Fibroblast of upper back skin (primary cell): ENCODE measurements at regions not wholly inside any gene's neighbourhood (a gene's known extent, or its start where the extent isn't known, plus 50 kb on each side); places are given as distances from the start of the nearest gene placed in this dataset.

Experiments used
- DNase-seq: peaks from one replicate; pipeline ENCODE4 v3.0.0-alpha.2; 2013

DNA sequence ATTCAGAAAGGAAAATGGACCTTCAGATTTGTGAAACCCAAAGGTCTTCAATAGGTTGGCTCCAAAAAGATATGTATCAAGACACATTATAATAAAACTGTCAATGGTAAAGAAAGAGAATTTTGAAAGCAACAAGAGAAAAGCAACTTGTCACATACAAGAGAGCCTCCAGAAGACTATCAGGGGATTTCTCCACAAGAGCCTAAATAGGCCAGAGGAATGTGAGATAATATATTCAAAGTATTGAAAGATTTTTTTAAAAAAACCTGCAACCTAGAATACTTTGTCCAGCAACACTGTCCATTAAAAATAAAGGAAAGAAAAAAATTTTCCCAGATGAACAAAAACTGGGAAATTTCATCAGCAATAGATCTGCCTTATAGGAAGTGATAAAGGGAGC lies 869.6 kb upstream of the ADGRL2 start:
- no peak for DNase-seq

DNA sequence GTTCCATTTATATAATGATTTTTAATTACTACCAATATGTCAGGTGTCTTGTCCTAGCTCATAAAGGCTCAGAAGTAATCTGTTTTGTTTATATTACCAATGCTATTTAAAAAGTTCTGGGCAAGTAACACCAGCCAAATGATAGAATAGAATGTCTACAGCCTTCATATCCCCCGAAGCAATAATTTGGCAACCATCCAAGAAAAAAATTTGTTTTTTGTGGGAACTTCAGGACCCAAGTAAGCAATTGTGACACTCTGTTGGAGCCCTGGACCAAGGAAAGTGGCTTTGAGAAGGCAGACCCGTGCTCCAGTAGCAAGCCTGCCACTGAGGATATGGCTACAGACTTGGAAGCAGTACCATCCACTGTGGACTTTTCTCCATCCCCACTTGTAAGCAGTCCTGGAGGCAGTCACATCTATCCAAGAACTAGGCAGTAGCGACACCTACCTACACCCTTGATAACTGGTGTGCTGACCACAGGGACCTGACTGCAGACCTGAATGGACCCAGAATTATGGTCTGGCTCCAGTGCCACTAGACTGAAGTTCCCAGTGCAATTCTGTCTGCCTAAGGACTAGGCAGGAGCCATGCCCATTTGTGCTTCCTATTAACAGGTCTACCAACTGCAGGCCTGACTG lies 870.7 kb upstream of the ADGRL2 start:
- no peak for DNase-seq

GRCh38 chr1:80926531-80926930 lies 874.2 kb upstream of the ADGRL2 start:
- DNase-seq: peak; percentile 3

- no peak for DNase-seq
These were observed 875.5 kb upstream of the ADGRL2 start for GRCh38 chr1:80925130-80925805.

- DNase-seq: no peak
These were observed 876.4 kb upstream of the ADGRL2 start for GRCh38 chr1:80924290-80924689.

GRCh38 chr1:80922906-80923305 lies 877.8 kb upstream of the ADGRL2 start:
- no peak for DNase-seq

DNA sequence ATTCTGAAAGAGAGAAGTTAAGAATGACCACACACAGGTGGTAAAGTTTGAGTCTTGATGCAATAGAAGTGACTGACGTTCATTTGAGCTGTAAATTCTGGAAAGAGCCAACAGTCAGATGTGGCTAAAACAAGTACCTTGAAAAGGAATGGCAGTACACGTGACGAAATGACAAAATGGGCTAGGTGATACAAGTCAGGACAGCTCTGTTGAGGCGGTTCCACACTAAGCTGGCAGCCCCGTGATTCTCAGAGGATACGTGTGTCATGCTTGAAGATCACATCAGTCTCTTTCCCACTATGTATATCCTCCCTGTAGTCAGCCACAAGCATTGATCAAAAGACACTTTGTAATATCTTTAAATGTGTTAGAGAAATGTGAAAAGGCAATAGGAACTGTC lies 881.3 kb upstream of the ADGRL2 start:
- DNase-seq: no peak

- no peak for DNase-seq
These were observed 882.4 kb upstream of the ADGRL2 start for GRCh38 chr1:80918380-80918779.

DNA sequence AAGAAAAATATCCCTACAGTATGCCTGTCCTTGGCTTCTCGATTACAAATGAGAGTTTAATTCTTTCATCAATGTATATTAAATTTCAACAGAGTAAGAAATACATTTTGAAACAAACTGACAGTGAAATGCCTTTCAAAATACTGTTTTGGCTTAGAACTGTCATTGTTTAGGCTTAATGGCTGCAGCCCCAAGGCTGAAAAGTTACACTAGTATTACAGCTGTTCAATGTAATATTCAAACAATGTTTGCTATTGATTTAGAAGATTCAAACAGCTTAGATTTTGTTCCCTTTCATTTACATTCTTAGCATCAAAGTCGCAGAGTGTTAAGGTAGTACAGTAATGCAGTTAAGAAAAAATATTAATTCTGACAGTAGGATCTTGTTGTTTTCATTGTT lies 882.9 kb upstream of the ADGRL2 start:
- no peak for DNase-seq

DNA sequence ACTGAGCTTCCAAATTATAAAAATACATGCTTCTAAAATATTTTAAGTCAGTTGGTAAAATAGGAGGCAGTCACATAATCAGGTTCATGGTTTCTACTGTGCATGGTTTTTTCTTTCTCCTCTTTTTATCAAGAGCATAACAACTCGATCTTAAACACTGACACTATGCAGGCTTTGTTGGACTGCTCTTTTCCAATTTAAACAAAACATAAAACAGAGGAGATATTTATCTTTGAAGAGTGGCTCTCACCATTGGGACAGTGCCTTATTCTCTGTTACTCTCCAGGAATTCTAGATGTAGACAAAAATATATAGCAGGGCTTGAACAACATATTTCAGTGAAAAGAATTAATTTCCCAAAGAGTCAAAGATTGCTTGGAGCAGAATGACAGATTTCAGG lies 883.5 kb upstream of the ADGRL2 start:
- no peak for DNase-seq

GRCh38 chr1:80915491-80915890 lies 885.2 kb upstream of the ADGRL2 start:
- no peak for DNase-seq

GRCh38 chr1:80910426-80910825 lies 890.3 kb upstream of the ADGRL2 start:
- no peak for DNase-seq

DNA sequence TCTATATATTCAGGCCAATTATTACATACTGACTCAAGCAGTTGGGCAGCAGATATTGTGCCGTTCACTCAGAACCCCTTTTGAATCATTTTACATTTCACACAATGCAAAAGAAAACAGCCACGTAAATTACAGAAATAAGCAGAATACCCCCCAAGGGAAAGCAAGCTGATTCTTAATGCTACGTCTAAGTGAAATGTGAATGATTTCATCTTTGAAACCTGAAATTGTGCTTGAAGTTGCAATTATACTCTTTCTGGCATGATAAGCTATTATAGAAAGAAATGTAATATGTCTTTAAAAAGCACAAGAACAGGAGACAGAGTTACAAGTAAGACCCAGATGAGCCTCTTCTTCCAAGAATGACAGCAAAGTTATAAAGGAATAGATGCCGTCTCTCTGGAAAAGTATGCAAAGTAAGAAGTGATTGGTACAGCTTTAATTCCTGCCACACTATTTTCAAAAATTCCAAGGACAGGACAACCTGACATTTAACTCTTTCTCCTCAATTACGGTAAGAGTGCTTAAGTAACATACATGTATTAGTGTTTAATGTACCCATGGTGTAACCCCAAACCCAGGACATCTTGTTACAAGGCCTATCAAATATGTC lies 891.5 kb upstream of the ADGRL2 start:
- no peak for DNase-seq

DNA sequence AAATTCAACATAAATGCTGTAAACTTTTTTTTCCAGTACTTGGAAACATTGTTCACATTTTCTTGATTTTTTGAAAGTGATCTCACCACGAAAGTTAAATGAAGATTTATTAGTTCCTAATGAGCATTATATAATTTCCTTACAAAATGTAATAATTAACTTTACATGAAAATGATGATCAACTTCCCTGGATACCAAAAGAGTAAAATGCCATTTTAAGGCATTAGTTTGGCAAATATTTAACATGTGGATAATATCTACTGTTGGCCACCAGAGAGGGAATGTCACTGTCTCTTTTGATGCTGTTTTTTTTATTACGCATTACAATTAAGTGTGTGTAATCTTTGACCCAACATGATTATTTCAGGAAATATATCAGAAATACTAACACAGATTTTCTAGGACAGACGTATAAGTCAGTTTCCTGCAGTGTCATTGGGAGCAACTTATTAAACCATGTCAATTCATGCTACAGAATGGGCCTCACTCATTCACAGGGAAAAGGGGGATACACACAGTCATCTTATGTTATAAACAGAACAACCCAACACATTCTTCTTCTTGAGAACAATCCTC lies 903.9 kb upstream of the ADGRL2 start:
- no peak for DNase-seq

GRCh38 chr1:80894921-80895320 lies 905.8 kb upstream of the ADGRL2 start:
- peak; percentile 30 for DNase-seq

- peak; percentile 73 for DNase-seq
These were observed 907.6 kb upstream of the ADGRL2 start for GRCh38 chr1:80893115-80893514.

DNA sequence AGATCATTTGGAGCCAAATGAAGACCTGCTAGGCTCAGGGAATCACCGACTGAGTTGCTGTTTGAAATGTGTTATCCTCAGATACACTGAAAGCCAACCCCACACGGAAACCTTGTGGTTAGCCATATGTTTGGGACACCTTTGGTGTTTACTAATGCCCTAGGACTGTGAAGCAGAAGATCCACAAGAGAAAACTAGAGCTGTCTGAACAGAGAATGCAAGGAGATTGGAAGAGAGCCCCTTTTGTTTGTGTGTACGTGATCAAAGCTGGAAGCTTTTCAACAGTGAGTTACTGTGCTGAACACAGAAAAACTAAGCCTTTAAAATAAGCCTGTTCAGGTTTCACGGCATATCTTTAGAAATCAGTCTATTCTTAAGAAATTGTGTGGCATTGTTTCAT lies 908.2 kb upstream of the ADGRL2 start:
- peak; percentile 16 for DNase-seq

GRCh38 chr1:80891871-80892270 lies 908.9 kb upstream of the ADGRL2 start:
- no peak for DNase-seq

DNA sequence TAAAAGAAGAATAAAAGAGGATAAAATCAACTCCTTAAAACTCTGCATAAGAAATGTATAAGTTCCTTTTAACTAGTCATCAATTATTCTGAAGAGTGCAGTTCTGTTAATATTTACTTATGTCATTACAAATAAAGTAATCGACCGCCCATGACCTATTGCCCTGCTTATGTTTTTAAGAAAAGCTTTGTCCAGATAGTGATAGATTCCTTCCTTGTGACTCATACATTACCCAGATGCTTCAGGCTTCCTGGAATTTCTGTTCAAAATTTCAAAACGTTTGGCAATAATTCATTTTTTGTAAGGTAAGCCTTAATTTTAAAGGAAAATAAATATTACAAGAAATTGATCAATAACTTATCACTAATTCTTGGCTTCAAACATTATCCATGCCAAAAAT lies 918.2 kb upstream of the ADGRL2 start:
- DNase-seq: peak; percentile 79

DNA sequence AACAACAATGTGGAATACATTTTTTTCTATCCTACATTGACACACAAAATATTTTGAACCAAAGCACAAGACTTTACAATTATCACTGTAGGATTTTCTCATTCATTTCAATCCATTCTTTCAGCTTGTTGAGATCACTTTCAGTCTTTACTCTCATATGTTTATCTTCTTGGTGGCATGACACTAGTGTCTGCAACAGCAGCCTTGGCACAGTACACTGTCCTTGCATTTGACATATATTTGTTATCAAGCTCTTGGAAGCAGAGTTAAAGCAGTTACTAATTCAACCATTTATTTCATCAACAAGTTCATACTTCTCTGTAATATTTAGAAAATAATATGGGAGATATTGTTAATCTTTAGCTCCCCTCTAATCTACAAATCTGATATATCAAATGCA lies 922.4 kb upstream of the ADGRL2 start:
- no peak for DNase-seq

DNA sequence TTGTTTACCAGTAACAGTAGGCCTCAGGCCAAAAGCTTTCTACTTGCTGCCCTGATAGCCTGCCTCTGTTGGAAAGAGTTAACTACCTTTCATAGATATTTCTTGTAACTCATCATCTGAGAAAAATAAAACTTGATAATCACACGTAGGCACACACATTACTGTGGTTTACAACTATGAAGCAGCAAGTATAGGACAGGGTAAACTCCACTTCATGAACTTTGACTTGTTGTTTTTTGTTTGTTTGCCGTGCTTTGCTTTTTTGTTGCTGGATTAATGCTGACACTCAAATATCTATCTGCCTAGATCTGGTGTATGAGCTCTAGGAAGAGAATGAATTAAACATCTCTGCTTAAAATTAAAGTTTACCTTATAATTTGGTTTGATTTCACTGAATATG lies 924.7 kb upstream of the ADGRL2 start:
- no peak for DNase-seq

GRCh38 chr1:80869299-80869698 lies 931.4 kb upstream of the ADGRL2 start:
- no peak for DNase-seq

DNA sequence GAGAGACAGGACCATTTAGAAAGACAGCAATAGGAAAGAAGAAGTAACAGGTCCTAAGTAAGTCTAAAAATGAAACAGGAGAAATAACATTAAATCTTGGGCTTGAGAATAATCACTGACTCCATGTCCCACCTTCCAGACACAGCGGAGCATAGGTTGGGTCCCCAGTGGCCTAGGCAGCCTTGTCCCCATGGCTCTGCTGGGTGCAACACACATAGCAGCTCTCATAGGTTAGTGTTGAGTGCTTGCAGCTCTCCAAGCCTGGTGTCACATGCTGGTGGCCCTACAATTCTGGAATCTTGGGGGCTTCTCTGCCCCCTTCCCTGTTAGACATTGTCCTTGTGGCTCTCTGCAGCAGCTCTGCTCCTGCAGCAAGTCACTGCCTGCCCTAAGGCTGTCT lies 952.8 kb upstream of the ADGRL2 start:
- DNase-seq: no peak

GRCh38 chr1:80846966-80847365 lies 953.8 kb upstream of the ADGRL2 start:
- DNase-seq: no peak
